PC-3 (cell line): ENCODE measurements at regions not wholly inside any gene's neighbourhood (a gene's known extent, or its start where the extent isn't known, plus 50 kb on each side); places are given as distances from the start of the nearest gene placed in this dataset.

Experiments
- ATAC-seq: fragments of 200-7000 bp; cut with Tn5 transposase; 2 replicates; pipeline ENCODE4 v1.9.1; 2020; ENCODE audit warnings: mild to moderate bottlenecking, moderate library complexity
- BruUV-seq: library from RNA; stranded (reverse); fragments of 400-500 nt; replicated peaks from 2 replicates; lab custom pipeline; 2021; lab: Mats Ljungman, UMichigan
- CTCF ChIA-PET: fragments of 300-600 bp; sonication (Branson Sonifier 250); formaldehyde crosslinking; loops from one replicate; lab custom pipeline; 2022; ENCODE audit warnings: antibody characterized with exemption; lab: Charles Lee
- POLR2A ChIA-PET: fragments of 300-600 bp; sonication (Branson Sonifier 250); formaldehyde crosslinking; loops from one replicate; lab custom pipeline; 2022; ENCODE audit warnings: antibody characterized with exemption; ENCODE audit not compliant: unreplicated experiment; lab: Charles Lee
- DNase-seq: peaks from one replicate; pipeline ENCODE4 v3.0.0-alpha.2; 2015
- H2AFZ ChIP-seq: fragments of 300-600 bp; sonication (generic); 2 replicates; pipeline ENCODE4 v1.6.0; 2016; ENCODE audit warnings: antibody characterized with exemption, low read length
- H3F3A ChIP-seq: fragments of 300-600 bp; sonication (generic); one replicate; pipeline ENCODE4 v1.6.0; 2017; ENCODE audit warnings: antibody characterized with exemption, low read length, control low read depth, mild to moderate bottlenecking; ENCODE audit not compliant: unreplicated experiment
- H3K27ac ChIP-seq: fragments of 300-600 bp; sonication (generic); 2 replicates; pipeline ENCODE4 v1.5.1; 2016; ENCODE audit warnings: mild to moderate bottlenecking, low read length
- H3K27me3 ChIP-seq: fragments of 300-600 bp; sonication (generic); 2 replicates; pipeline ENCODE4 v1.6.1; 2016; ENCODE audit warnings: low read length, mixed read lengths
- H3K36me3 ChIP-seq: fragments of 300-600 bp; sonication (generic); 2 replicates; pipeline ENCODE4 v1.6.1; 2016; ENCODE audit warnings: low read depth, mixed run types, low read length, mixed read lengths
- H3K4me1 ChIP-seq: fragments of 300-600 bp; sonication (generic); 2 replicates; pipeline ENCODE4 v1.5.1; 2016; ENCODE audit warnings: low read length; ENCODE audit not compliant: insufficient read depth
- H3K4me2 ChIP-seq: fragments of 300-600 bp; sonication (generic); 2 replicates; pipeline ENCODE4 v1.6.0; 2016; ENCODE audit warnings: low read length
- H3K4me3 ChIP-seq: fragments of 300-600 bp; sonication (generic); 2 replicates; pipeline ENCODE4 v1.5.1; 2016; ENCODE audit warnings: mild to moderate bottlenecking, low read length, mixed read lengths
- H3K79me2 ChIP-seq: fragments of 300-600 bp; sonication (generic); 2 replicates; pipeline ENCODE4 v1.6.1; 2017; ENCODE audit warnings: low read length, mixed read lengths
- H3K9ac ChIP-seq: fragments of 300-600 bp; sonication (generic); 2 replicates; pipeline ENCODE4 v1.6.0; 2016; ENCODE audit warnings: mild to moderate bottlenecking, low read length
- H3K9me2 ChIP-seq: fragments of 300-600 bp; sonication (generic); replicated peaks from 2 replicates; pipeline ENCODE4 v1.6.1; 2016; ENCODE audit warnings: mixed run types, low read length, mixed read lengths
- H3K9me3 ChIP-seq: fragments of 300-600 bp; sonication (generic); 2 replicates; pipeline ENCODE4 v1.6.1; 2016; ENCODE audit warnings: low read length, mixed read lengths
- H4K20me1 ChIP-seq: fragments of 300-600 bp; sonication (generic); 2 replicates; pipeline ENCODE4 v1.6.1; 2016; ENCODE audit warnings: low read length, mixed read lengths
- CTCF ChIP-seq: fragments of 300-600 bp; sonication (generic); conservative IDR thresholded peaks from 2 replicates; pipeline ENCODE4 v1.5.1; 2017; ENCODE audit warnings: antibody characterized with exemption, low read depth, mild to moderate bottlenecking, low read length
- EZH2 ChIP-seq: fragments of 300-600 bp; sonication (generic); IDR thresholded peaks from one replicate; pipeline ENCODE4 v1.6.1; 2017; ENCODE audit warnings: antibody characterized with exemption, mild to moderate bottlenecking, low read length; ENCODE audit not compliant: unreplicated experiment
- EZH2phosphoT487 ChIP-seq: fragments of 300-600 bp; sonication (generic); IDR thresholded peaks from 2 replicates; pipeline ENCODE4 v1.6.1; 2018; ENCODE audit warnings: mild to moderate bottlenecking, antibody characterized with exemption, low read length, borderline replicate concordance
- intact Hi-C: fragments of 100-400 bp; cut with micrococcal nuclease; formaldehyde crosslinking; loops from 2 replicates; pipeline ENCODE4 v1.9.0; 2023

GRCh38 chr15:96072821-96073220 is 257.7 kb upstream of the NR2F2 start:
- ChIA-PET POLR2A (no interaction called here), CTCF (no interaction called here)
- intact Hi-C loops = no loop called here
- Histone ChIP-seq H3K79me2 (no peaks in the 10 kb centered on the region), H3K9ac (no peak overlapping the region), H3K4me2 (no peak overlapping the region), H3K4me3 (no peak overlapping the region), H3K9me2 (no peaks in the 10 kb centered on the region), H3K9me3 (no peaks in the 10 kb centered on the region), H3K27ac (no peak overlapping the region), H3K27me3 (no peaks in the 10 kb centered on the region), H2AFZ (no peak overlapping the region), H3F3A (no peaks in the 10 kb centered on the region), H4K20me1 (no peaks in the 10 kb centered on the region), H3K36me3 (no peaks in the 10 kb centered on the region), H3K4me1 (peaks cover 9% of the 10 kb centered on the region; the same call in 1 of the 2 replicates)
- ATAC-seq (no peak), DNase-seq (no peak)
- no TSS peak for BruUV-seq
- TF ChIP-seq EZH2 = no peak
- TF ChIP-seq EZH2phosphoT487 = no peak
- no peak for TF ChIP-seq CTCF

GRCh38 chr15:96073908-96074307 is 256.6 kb upstream of the NR2F2 start:
- CTCF ChIA-PET = no interaction called here
- no peak overlapping the region for H3K4me2 ChIP-seq
- peaks cover 9% of the 10 kb centered on the region; the same call in 1 of the 2 replicates for H3K4me1 ChIP-seq
- BruUV-seq = no TSS peak
- no peak for TF ChIP-seq CTCF
- no peak for TF ChIP-seq EZH2phosphoT487
- TF ChIP-seq EZH2 = no peak
- H2AFZ ChIP-seq = no peak overlapping the region
- no peaks in the 10 kb centered on the region for H4K20me1 ChIP-seq
- H3K4me3 ChIP-seq = no peak overlapping the region
- H3K9me2 ChIP-seq = no peaks in the 10 kb centered on the region
- no peaks in the 10 kb centered on the region for H3K79me2 ChIP-seq
- DNase-seq = no peak
- POLR2A ChIA-PET = no interaction called here
- no peak overlapping the region for H3K27ac ChIP-seq
- ATAC-seq = no peak
- H3K9me3 ChIP-seq = no peaks in the 10 kb centered on the region
- intact Hi-C loops = no loop called here
- H3K27me3 ChIP-seq = no peaks in the 10 kb centered on the region
- H3F3A ChIP-seq = no peaks in the 10 kb centered on the region
- no peaks in the 10 kb centered on the region for H3K36me3 ChIP-seq
- no peak overlapping the region for H3K9ac ChIP-seq

GRCh38 chr15:96075895-96076294 is 254.6 kb upstream of the NR2F2 start:
- intact Hi-C loops = no loop called here
- H3K9me2 ChIP-seq = no peaks in the 10 kb centered on the region
- TF ChIP-seq EZH2 = no peak
- TF ChIP-seq EZH2phosphoT487 = no peak
- TF ChIP-seq CTCF = no peak
- no peaks in the 10 kb centered on the region for H3K36me3 ChIP-seq
- no peaks in the 10 kb centered on the region for H3K79me2 ChIP-seq
- no peak overlapping the region for H2AFZ ChIP-seq
- no peaks in the 10 kb centered on the region for H3K27me3 ChIP-seq
- H3K4me1 ChIP-seq = 0 out of 2 replicates have a peak, but pooled peaks cover under 1% of the 10 kb centered on the region
- BruUV-seq = no TSS peak
- no peak overlapping the region for H3K27ac ChIP-seq
- ChIA-PET CTCF (no interaction called here), POLR2A (no interaction called here)
- DNase-seq (no peak), ATAC-seq (no peak)
- H3K4me3 ChIP-seq = no peak overlapping the region
- no peaks in the 10 kb centered on the region for H3F3A ChIP-seq
- no peak overlapping the region for H3K9ac ChIP-seq
- H3K4me2 ChIP-seq = no peak overlapping the region
- H3K9me3 ChIP-seq = no peaks in the 10 kb centered on the region
- H4K20me1 ChIP-seq = no peaks in the 10 kb centered on the region
